Keratinocyte (primary cell): ENCODE measurements at regions not wholly inside any gene's neighbourhood (a gene's known extent, or its start where the extent isn't known, plus 50 kb on each side); places are given as distances from the start of the nearest gene placed in this dataset.

Experiments used
- DNase-seq: peaks from one replicate; pipeline ENCODE4 v3.0.0-alpha.2; 2011; ENCODE audit warnings: low read depth, missing footprints, low spot score
- FAIRE-seq: peaks from 2 replicates; lab custom pipeline; 2011; peaks lifted over from hg19 to GRCh38; lab: Jason Lieb, UNC
- H2AFZ ChIP-seq: 2 replicates; pipeline ENCODE4 v1.6.0; 2012; ENCODE audit warnings: low read length, control low read depth, inconsistent platforms; ENCODE audit not compliant: control insufficient read depth
- H3K27ac ChIP-seq: 2 replicates; pipeline ENCODE4 v1.5.1; 2011; ENCODE audit warnings: low read length; ENCODE audit not compliant: control insufficient read depth, insufficient read depth
- H3K27me3 ChIP-seq: 3 replicates; pipeline ENCODE4 v1.6.0; 2011; ENCODE audit warnings: low read length; ENCODE audit not compliant: control insufficient read depth, insufficient read depth; ENCODE audit errors: extremely low read depth
- H3K36me3 ChIP-seq, 2 experiments: 2 replicates in 1 of 2; 3 replicates in 1 of 2; pipeline ENCODE4 v1.5.1; 2011; ENCODE audit warnings: low read length in 2 of 2, mild to moderate bottlenecking in 1 of 2; ENCODE audit not compliant: control insufficient read depth in 2 of 2, insufficient read depth in 2 of 2; ENCODE audit errors: extremely low read depth in 1 of 2
- H3K4me1 ChIP-seq: 3 replicates; pipeline ENCODE4 v1.5.1; 2011; ENCODE audit warnings: low read length; ENCODE audit not compliant: control insufficient read depth, insufficient read depth; ENCODE audit errors: extremely low read depth
- H3K4me2 ChIP-seq: 3 replicates; pipeline ENCODE4 v1.6.0; 2011; ENCODE audit warnings: low read depth, low read length; ENCODE audit not compliant: control insufficient read depth, insufficient read depth; ENCODE audit errors: extremely low read depth
- H3K4me3 ChIP-seq, 3 experiments: fragments of 200-600 bp in 1 of 3; sonication (generic) in 1 of 3; 2 replicates in 2 of 3; 3 replicates in 1 of 3; pipeline ENCODE4 v1.5.1; 2011 to 2016; ENCODE audit warnings: low read length in 3 of 3, mild to moderate bottlenecking in 3 of 3, control low read depth in 2 of 3, inconsistent platforms in 1 of 3, low read depth in 1 of 3, mixed read lengths in 1 of 3, mixed run types in 1 of 3, moderate library complexity in 1 of 3; ENCODE audit not compliant: control insufficient read depth in 2 of 3, insufficient read depth in 2 of 3; ENCODE audit errors: extremely low read depth in 1 of 3
- H3K79me2 ChIP-seq: 2 replicates; pipeline ENCODE4 v1.6.0; 2012; ENCODE audit warnings: low read length; ENCODE audit not compliant: control insufficient read depth, insufficient read depth
- H3K9ac ChIP-seq: 3 replicates; pipeline ENCODE4 v1.6.0; 2011; ENCODE audit warnings: low read length; ENCODE audit not compliant: control insufficient read depth, insufficient read depth; ENCODE audit errors: extremely low read depth
- H3K9me1 ChIP-seq: 3 replicates; pipeline ENCODE4 v1.6.0; 2011; ENCODE audit warnings: low read length; ENCODE audit not compliant: control insufficient read depth, insufficient read depth; ENCODE audit errors: extremely low read depth
- H3K9me3 ChIP-seq: 2 replicates; pipeline ENCODE4 v1.5.1; 2012; ENCODE audit warnings: low read depth, low read length; ENCODE audit not compliant: control insufficient read depth
- H4K20me1 ChIP-seq: 3 replicates; pipeline ENCODE4 v1.6.0; 2011; ENCODE audit warnings: low read length; ENCODE audit not compliant: control insufficient read depth, insufficient read depth; ENCODE audit errors: extremely low read depth
- EZH2 ChIP-seq: IDR thresholded peaks from one replicate; pipeline ENCODE4 v1.6.1; 2012; ENCODE audit warnings: inconsistent platforms, mild to moderate bottlenecking, low read length, moderate library complexity
- dilution Hi-C: fragments of 300-500 bp; cut with MboI; formaldehyde crosslinking; loops from one replicate; pipeline ENCODE4 v1.7.0; 2020; ENCODE audit warnings: low sequenced_read_pairs; ENCODE audit not compliant: extremely low pct_ligation_motif_present
- TF ChIP-seq, protein P1 (sequence below), 3 experiments: IDR thresholded peaks in 1 of 3; conservative IDR thresholded peaks in 1 of 3; optimal IDR thresholded peaks in 1 of 3; 2 replicates in 2 of 3; 3 replicates in 1 of 3; pipeline versions ENCODE3 to v1.5.1; 2011; ENCODE audit warnings: low read length in 3 of 3, mild to moderate bottlenecking in 3 of 3, moderate library complexity in 2 of 3, control low read depth in 1 of 3, inconsistent platforms in 1 of 3; ENCODE audit not compliant: insufficient read depth in 2 of 3; ENCODE audit errors: extremely low read depth in 1 of 3

DNA sequence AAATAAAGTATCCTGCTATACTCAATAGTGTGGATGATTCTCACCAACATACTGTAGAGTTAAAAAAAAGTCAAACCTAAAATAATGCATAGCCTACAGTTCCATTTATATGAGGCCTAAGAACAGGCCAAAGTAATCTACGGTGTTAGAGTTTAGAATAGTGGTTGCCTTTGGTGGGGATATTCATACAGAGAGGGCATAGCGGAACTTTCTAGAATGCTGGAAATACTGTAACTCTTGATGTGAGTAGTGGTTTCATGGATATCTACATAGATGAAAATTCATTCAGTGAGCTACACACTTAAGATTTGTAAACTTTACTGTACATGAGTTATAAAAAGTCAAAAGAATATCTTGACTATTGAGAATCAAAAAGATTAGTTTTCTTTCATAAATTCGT lies 349.9 kb upstream of the NFE2L3 start:
- Histone ChIP-seq H4K20me1 (no peaks in the 10 kb centered on the region), H3K9me3 (no peaks in the 10 kb centered on the region), H3K79me2 (no peaks in the 10 kb centered on the region), H3K27ac (no peak overlapping the region), H3K4me1 (peaks cover 28% of the 10 kb centered on the region), H3K36me3 (no peaks in the 10 kb centered on the region), H2AFZ (no peak overlapping the region), H3K9me1 (no peaks in the 10 kb centered on the region), H3K27me3 (no peaks in the 10 kb centered on the region), H3K9ac (no peak overlapping the region), H3K4me3 (no peak overlapping the region), H3K4me2 (no peak overlapping the region)
- dilution Hi-C loops = no loop called here
- TF ChIP-seq EZH2 = no peak
- TF ChIP-seq, protein P1, sequence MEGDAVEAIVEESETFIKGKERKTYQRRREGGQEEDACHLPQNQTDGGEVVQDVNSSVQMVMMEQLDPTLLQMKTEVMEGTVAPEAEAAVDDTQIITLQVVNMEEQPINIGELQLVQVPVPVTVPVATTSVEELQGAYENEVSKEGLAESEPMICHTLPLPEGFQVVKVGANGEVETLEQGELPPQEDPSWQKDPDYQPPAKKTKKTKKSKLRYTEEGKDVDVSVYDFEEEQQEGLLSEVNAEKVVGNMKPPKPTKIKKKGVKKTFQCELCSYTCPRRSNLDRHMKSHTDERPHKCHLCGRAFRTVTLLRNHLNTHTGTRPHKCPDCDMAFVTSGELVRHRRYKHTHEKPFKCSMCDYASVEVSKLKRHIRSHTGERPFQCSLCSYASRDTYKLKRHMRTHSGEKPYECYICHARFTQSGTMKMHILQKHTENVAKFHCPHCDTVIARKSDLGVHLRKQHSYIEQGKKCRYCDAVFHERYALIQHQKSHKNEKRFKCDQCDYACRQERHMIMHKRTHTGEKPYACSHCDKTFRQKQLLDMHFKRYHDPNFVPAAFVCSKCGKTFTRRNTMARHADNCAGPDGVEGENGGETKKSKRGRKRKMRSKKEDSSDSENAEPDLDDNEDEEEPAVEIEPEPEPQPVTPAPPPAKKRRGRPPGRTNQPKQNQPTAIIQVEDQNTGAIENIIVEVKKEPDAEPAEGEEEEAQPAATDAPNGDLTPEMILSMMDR (optimal IDR thresholded peaks at IDR 0.05 in 1 of 3, IDR thresholded peaks at IDR 0.05 in 1 of 3, conservative IDR thresholded peaks at IDR 0.05 in 1 of 3; ENCODE audit: extremely low read depth in 1 of 3, insufficient read depth in 2 of 3, low read length in 3 of 3) = no peak
- no peak for FAIRE-seq
- DNase-seq = no peak

DNA sequence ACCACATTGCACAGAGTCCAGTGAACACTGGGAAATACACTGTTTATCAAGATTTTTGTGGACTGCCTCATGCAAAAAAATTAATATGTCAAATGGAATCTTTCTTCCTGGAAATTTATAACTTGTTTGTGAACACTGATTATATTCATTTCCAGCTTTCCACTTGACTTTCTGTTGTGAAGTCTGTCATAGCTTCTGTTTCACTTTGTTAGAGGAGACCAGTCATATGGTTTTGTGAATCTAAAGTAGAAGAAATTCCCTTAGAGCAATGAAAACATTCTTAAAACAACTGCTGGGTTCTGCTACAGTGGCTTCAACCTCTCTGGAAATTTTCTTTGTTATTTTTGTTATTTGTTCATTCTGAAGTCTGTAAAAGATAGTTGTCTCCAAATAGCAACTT lies 349.5 kb upstream of the NFE2L3 start:
- Histone ChIP-seq H3K4me2 (no peak overlapping the region), H3K27ac (no peak overlapping the region), H3K4me1 (peaks cover 28% of the 10 kb centered on the region), H3K27me3 (no peaks in the 10 kb centered on the region), H3K4me3 (no peak overlapping the region), H3K9me3 (no peaks in the 10 kb centered on the region), H3K36me3 (no peaks in the 10 kb centered on the region), H3K9me1 (no peaks in the 10 kb centered on the region), H2AFZ (no peak overlapping the region), H4K20me1 (no peaks in the 10 kb centered on the region), H3K9ac (no peak overlapping the region), H3K79me2 (no peaks in the 10 kb centered on the region)
- dilution Hi-C loops = no loop called here
- DNase-seq (no peak), FAIRE-seq (no peak)
- no peak for TF ChIP-seq EZH2
- TF ChIP-seq, protein P1 (optimal IDR thresholded peaks at IDR 0.05 in 1 of 3, IDR thresholded peaks at IDR 0.05 in 1 of 3, conservative IDR thresholded peaks at IDR 0.05 in 1 of 3; ENCODE audit: extremely low read depth in 1 of 3, insufficient read depth in 2 of 3, low read length in 3 of 3) = no peak
